Jurkat, Clone E6-1 (cell line): ENCODE measurements at regions not wholly inside any gene's neighbourhood (a gene's known extent, or its start where the extent isn't known, plus 50 kb on each side); places are given as distances from the start of the nearest gene placed in this dataset.

Experiments
- DNase-seq: peaks from one replicate; pipeline ENCODE4 v3.0.0-alpha.2; 2011; ENCODE audit warnings: low read depth, low spot score
- H3K4me3 ChIP-seq: 2 replicates; pipeline ENCODE4 v1.5.1; 2011; ENCODE audit warnings: mild to moderate bottlenecking, low read length, control low read depth, moderate library complexity

DNA sequence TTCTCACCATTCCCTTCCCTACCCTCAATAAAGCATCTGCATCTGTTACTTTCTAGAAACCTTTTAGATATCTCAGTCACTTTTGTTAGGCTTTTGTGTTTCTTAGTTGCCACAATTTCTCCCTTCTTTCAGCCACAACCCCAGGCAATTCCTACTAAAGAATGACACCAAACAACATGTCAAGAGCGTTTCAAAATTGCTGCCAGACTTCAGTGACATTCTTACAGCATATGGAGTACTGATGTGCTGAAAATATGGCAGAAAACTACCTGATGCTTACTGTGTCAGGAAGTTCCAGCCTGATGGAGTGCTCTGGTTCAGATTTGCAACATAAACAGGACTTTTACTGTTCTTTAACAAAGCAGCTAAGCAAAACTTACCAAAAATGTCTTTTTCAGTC lies 957.7 kb upstream of the POU3F3 start:
- DNase-seq = no peak
- no peak overlapping the region for H3K4me3 ChIP-seq

DNA sequence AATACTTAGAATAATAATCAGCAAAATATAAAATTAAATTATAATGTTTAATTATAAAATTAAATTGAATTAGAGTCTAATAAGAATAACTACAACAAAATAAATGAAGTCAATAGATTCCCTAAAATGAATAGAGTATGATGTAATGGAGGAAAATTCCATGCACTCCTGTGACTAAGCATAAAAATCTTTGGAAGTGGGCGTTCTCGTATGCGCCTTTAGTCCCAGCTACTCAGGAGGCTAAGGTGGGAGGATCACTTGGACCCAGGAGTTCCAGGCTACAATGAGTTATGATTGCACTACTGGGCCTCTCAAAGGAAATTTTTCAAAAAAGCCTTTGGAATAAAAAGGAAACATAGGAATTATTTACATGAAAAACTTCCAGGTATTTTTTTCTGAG lies 955.4 kb upstream of the POU3F3 start:
- no peak overlapping the region for H3K4me3 ChIP-seq
- DNase-seq = no peak

DNA sequence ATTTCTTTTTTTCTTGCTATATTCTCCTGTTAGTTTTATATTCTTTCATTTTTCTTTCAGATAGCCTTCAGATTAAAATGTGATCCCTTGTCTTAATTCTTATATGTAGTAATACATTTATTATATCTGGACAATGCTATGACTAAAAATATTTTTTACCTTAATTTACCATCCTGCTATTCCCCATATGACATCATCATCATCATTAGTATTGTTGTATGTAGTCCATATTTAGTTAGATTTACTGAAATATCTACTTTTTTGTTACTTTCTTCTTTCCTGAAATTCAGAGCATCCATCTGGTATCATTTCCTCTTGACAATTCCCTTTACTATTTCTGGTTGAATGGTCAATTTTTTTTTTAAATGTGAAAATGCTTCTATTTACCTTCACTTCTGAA lies 951.6 kb upstream of the POU3F3 start:
- no peak overlapping the region for H3K4me3 ChIP-seq

DNA sequence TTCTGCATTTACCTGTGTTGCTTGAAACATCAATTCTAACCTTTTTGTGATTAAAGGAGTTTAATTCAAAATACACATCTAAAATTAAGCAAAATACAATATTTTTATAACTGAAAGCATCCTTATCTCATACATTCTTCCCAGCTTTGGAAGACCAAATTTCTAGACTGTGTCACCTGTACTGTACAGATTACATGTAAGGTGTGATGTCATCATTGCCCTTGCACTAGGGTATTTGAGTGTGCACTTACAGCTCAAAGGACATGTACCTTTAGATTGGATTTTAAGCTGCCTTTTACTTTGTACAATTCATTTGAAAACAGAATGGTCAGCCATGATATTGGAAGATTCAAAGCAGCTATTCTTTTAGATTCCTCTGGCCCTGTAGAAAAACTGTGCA lies 932.8 kb upstream of the POU3F3 start:
- H3K4me3 ChIP-seq = no peak overlapping the region
- no peak for DNase-seq

More for the DNA sequence above, 951.6 kb upstream of the POU3F3 start:
- no peak for DNase-seq

DNA sequence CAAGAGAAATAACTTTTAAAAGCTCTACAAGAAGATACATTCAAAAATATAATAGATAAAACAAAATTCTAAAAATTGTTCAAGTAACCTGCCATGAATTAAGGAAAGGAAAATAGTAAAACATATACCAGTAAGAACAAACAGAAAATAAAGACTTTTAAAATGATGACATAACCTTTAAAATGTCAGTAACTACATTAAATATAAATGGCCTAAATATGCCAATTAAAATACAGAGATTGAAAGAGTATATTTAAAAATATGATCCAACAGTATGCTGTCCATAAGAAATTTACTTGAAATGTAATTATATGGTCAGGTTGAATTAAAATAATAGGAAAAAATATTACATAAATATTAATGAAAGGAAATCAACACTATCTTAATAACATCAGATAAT lies 911.7 kb upstream of the POU3F3 start:
- no peak for DNase-seq
- H3K4me3 ChIP-seq = no peak overlapping the region

DNA sequence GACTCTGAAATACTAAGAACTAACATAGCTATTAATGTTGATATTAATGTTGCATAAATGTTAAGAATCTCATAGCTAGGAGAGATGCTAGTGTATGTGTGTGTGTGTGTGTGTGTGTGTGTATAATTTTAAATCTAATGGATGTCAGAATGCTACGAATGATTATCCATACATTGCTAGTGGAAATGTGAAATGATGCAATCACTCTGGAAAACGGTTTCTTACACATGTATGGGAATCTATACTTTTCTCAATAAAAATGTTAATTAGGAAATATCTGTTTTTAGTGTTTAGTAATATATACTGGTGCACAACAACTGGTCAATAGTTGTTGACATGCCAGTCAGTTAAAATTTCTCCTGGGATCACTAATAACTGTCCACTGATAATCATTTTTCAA lies 908.8 kb upstream of the POU3F3 start:
- no peak overlapping the region for H3K4me3 ChIP-seq
- no peak for DNase-seq

DNA sequence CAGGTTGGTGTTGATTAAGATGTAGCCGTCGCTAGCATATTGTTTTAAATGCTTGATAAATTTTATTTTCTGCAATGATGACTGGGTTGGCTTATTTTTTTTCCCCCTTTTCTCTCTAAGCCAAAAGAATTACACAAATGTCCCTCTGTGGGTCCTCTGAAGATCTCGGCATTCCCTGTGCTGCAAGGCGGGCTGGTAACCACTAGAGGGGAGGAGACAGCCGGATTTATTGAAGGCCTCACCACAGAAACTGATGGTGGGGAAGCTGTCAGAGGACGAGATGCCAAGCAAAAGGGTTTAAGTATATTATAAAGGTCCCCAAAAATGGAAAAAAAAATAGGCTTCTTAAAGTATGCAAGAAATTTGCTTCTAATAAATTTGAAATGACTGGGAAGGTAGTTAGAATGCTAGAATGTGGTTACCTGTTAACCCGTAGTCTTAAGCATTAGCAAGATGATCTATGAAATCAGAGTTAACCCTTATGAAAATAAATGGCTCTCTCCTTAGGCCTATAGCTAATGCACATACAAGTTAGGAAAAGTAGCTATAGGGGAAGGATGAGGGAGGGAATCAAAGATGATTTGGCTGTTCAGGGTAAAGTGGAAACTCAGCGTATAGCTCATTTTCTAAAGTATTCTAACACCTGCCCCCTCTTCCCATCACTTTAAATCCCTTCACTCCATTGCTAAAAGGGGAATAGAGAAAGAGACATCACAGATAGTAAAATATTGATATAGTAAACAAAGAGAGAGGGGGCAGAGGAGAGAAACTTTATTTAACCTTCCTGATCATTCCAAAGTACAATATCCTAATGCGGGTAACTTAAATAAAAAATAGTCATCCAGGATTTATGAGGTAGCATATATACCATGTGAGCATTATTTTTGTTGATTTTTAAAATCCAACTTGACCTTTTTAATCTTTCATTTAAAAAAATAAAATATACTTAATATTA lies 894.5 kb upstream of the POU3F3 start:
- H3K4me3 ChIP-seq = no peak overlapping the region
- peak; percentile 19 for DNase-seq

DNA sequence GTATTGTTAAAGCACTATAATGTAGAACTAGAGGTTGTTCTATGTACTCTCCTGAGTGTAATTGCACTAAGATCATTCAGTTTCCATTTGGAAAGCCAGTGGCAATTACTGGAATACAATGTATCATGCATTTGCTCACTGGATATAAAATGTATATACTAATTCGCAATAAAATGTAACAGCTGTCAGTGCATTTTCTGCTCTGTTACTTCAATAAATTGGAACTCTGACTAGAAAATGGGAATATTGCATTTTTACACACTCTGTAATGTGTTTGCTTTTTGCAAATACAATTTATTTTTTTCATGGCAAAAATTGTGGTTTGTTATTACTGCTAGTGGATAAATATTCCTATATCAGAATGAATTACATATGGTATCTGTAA lies 893.8 kb upstream of the POU3F3 start:
- DNase-seq = no peak
- no peak overlapping the region for H3K4me3 ChIP-seq

DNA sequence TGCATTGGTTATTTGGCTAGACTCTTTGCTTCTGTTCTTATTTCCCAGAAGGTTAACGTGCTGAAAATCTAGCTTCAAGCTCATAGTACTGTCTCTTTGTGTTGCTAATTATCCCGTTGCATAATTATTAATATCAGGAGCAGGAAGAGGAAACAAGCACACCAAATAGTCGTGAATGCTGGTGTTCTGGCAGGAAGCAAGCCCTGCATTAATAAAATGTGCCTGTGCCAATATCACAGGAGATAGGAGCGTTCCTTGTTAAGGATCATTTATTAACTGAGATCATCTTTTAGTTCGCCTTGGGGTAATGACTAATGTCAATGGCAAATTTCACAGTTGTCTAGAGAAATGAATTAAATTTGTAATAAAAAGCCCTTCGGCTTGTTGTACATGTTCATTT lies 893.0 kb upstream of the POU3F3 start:
- H3K4me3 ChIP-seq = no peak overlapping the region
- DNase-seq = no peak

DNA sequence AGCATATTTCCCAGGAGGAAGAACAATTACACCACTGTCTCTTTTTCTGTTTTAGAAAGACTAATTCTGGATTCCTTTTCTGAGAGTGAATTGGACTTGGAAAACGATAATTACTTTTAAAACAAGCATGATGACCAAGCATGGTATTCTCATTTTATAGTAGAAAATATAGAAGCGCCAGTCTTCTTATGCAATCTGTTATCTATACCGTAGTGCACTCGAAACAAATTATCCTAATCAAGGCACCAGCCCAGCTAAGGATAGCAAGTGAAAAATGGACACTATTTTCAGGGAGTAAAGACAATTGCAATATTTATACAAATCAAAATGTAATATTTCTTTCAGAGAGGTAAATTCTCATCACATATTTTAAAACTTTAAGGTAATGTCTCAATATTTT lies 892.1 kb upstream of the POU3F3 start:
- H3K4me3 ChIP-seq = no peak overlapping the region
- DNase-seq = no peak

DNA sequence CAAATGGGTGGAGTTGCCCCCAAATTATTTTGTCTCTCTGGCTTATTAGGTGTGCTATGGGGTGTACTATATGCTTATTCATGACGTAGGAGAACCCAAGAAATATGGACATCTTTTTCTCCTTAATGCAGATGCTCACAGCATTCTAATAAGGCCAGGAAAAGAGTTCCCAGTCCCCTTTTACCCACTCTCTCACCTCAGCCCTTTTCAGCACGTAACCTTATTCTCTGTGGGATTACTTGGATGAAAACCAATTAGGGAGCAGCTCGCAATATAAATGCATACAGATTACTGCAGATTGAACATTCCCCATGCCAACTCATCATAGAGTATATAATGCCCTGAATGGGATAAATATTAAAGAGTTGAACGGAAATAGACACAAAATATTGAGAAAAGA lies 891.2 kb upstream of the POU3F3 start:
- H3K4me3 ChIP-seq = no peak overlapping the region
- DNase-seq = no peak

DNA sequence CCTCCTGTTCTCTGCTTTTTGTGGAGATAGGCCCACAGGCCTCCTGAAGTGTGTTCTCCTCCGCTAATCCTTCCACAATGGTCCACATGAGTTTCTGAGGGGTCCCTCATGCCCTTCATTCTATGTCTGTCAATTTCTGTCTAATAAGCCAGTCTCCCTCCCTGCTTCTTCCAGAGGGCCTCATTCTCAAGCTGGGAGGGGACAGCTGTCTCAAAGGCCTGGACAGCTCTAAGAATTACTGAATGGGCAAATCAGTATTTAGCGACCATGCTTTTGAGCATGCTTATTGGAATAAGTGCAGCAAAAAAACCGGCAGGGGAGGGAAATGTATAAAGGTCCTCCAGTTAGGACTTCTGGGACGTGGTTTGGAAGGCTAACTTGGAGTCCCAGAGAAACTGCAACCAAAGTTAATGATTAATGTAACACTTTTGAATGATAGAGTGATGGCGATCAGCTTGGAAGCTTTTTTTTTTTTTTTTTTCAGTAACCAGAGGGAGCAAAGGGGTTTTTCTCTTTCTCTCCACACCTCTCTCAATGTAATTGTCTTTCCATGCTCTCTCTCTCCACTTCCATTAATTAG lies 890.7 kb upstream of the POU3F3 start:
- DNase-seq = no peak
- H3K4me3 ChIP-seq = no peak overlapping the region

DNA sequence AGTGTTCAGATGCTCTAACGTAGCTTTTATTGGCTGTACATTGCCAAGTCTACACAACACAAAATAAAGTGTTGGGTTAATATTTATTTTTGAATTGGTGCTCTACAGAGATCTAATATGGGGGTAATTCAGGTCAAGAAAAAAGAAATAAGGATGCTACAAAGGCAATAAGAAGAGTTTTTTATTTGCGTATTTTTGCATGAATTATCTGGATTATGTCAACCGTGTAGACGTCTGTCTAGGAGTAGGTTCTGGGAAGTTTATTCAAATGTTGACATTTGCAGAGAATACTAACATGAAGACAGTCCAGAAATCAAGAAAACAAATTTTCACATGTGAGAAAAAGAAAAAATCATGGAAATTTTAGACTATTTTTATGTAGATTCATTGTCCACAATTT lies 876.7 kb upstream of the POU3F3 start:
- H3K4me3 ChIP-seq = no peak overlapping the region
- DNase-seq = no peak

DNA sequence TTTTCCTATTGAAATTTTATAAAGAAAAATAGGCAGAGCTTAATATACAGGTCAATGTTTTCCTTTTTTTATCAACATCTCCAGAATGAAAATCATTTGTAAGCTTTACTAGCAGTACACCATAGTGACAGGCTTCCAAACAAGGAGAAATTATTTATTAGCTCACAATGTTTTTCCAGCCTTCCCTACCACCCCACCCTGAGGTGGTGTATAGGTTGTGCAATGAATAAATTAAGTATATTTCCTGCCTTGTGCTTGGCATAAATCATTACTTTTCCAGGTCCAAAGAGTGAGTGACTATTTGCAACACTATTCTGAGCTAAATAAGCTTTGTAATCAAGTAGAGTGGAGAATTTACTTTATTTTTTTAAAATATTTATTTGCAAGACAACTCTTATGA lies 876.2 kb upstream of the POU3F3 start:
- H3K4me3 ChIP-seq = no peak overlapping the region
- no peak for DNase-seq

DNA sequence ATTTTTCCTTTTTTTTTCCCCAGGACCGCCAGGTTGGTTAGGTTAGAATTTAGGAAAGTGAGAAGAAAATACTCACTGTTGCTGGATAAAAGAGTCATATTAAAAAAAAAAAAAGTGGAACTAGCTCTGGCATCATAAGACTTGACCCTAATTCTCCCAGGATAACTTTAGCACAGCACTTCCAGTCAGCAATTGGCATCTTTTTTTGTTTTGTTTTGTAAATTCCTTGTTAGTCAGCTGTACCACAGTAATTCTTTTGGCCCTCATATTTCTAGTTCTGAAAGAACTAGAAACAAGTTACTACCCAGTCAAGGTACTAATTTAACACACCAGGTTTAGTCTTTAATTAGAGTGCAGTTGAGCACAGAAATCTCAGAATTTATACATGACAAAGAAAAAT lies 873.5 kb upstream of the POU3F3 start:
- H3K4me3 ChIP-seq = no peak overlapping the region
- no peak for DNase-seq

DNA sequence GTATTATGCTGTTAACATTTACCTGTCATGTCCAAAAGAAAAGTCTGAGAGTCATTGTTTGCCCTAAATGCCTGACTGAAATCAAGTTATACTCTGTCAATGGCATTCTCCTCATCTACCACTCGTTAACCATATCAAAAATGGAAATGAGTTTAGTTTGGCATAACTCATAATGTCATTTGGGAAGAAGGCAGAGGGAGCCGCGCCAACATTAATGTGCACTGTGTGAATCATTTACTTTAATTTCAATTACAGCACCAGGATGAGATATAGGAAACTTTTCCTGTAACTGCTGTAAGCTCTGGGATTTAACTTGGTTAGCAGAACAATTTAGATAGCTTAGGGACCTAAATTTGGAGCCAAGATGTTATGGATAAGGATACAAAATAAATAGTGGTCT lies 871.2 kb upstream of the POU3F3 start:
- no peak overlapping the region for H3K4me3 ChIP-seq
- DNase-seq = no peak

DNA sequence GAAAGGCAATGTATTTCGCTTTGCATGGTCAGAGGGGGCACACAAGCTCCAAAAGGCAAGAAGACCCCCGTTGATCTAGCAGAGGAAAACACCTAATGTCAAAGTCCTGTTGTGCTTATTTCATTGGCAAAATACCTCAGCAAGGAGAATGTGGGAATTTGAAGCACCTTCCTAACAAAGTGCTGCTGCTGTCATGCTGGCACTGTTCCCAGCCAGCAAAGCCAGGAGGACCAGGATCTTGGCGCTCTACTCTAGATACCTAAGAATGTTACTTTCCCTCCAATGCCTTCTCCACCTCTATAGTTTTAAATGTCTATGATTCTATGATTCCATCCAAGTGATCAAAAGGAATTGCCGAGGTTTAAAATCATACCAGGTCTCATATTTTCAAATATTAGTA lies 867.9 kb upstream of the POU3F3 start:
- DNase-seq = no peak
- H3K4me3 ChIP-seq = no peak overlapping the region

DNA sequence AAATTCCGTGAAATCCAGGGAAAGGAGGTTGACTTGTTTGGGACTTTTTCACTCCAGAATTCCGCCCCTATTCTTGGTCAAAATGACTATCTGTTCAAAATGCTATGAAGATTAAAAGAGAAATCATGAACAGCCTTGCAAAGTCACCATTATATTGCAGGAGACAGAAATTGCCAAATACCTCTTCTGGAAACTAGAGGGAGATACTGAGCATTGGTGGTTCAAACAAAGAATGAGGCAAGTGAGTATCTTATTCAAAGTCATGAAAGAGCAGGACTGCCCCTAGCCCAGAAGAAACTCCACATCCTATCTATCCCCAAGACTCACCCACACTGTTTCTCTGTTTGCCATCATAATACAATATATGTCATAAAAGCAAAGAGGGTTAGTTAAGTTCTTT lies 862.3 kb upstream of the POU3F3 start:
- H3K4me3 ChIP-seq = no peak overlapping the region
- peak; percentile 8 for DNase-seq

DNA sequence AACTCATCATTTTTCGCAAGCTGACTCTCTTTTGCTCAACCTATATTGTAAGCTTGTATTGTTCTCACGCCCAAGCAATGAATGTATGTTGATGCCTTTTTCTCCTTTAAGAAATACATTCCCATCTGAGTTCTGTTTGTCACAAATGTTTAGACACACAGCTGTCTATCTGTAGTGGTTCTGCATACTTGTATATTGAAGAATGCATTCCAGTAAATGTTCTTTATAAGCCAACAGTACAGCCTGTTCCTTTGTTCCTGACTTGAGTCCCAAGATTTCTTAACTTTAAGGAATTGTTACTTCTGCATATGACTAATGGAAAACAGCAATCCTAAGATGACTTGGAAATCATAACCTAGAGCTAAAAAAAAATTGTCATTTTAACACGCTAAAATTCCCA lies 849.1 kb upstream of the POU3F3 start:
- H3K4me3 ChIP-seq = no peak overlapping the region
- no peak for DNase-seq

DNA sequence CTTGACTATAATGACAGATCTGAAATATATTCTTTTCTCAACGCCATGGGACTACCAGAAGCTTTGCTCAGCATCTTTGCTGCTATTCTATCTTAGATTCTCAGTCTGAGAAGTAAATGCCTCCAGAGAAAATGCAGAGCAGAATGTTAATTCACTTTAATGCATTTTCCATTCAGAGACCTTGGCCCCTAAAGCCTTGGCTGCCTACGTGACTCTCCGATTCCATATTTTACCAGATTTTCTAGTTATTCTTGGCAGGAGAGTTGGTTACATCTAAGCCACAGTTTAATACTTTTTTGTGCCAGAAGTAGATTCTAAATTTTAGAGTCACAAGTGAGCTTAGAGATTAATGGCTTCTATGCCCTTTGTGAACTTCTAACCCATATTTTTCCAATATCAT lies 837.1 kb upstream of the POU3F3 start:
- H3K4me3 ChIP-seq = no peak overlapping the region
- DNase-seq = no peak

DNA sequence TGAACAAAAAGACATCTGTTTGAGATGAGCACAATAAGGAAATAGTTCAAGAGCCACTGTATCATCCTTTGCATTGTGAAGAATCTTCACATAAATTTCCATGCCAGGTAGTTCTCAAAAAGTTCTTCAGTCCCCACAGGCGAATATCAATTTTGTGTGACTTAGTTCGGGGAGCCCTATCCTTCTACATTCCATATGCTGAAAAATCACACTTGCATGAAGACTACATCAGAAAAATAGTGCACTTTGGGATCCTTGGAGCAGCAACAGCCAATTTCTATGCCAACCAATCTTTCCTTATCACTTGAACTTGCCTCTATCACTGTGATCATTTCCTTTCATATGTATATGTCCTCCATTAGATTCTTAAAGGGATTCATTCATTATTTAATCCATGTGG lies 830.6 kb upstream of the POU3F3 start:
- no peak overlapping the region for H3K4me3 ChIP-seq
- DNase-seq = no peak
